ENCODE measurements at regions not wholly inside any gene's neighbourhood (a gene's known extent, or its start where the extent isn't known, plus 50 kb on each side); places are given as distances from the start of the nearest gene placed in this dataset.

GRCh38 chr7:114789871-114790311 is 132.0 kb upstream of the MDFIC start:
- no peak overlapping the region for H3K4me3 ChIP-seq
- no peaks in the 10 kb centered on the region for H3K27me3 ChIP-seq (ENCODE audit: control insufficient read depth in 2 of 2, insufficient read depth in 2 of 2, low read length in 2 of 2)
- BruUV-seq (replicated peaks): no TSS peak
- H3K4me1 ChIP-seq (replicated peaks in 1 of 2; ENCODE audit: control insufficient read depth in 2 of 2, insufficient read depth in 2 of 2, low read length in 2 of 2): no peaks in the 10 kb centered on the region
- H3K79me2 ChIP-seq (ENCODE audit: control insufficient read depth, insufficient read depth, low read length): no peaks in the 10 kb centered on the region
- ChIA-PET CTCF (ENCODE audit: low intra/inter-chr PET ratio) (no interaction called here), POLR2A (no interaction called here)
- in situ Hi-C loops (cut with MboI) (no loop called here), intact Hi-C loops (cut with micrococcal nuclease) (no loop called here)
- H3K27ac ChIP-seq (ENCODE audit: extremely low read depth, low read depth, low read length): no peak overlapping the region
- H2AFZ ChIP-seq (ENCODE audit: low read depth, low read length): no peak overlapping the region
- no peak overlapping the region for H3K9ac ChIP-seq (ENCODE audit: insufficient read depth in 1 of 2, low read depth in 2 of 2, low read length in 2 of 2)
- DNase-seq (ENCODE audit: extremely low read depth in 1 of 4, low spot score in 3 of 4): no peak
- no peak for ATAC-seq
- no peaks in the 10 kb centered on the region for H3K9me1 ChIP-seq (ENCODE audit: control insufficient read depth, insufficient read depth, low read length)
- no peaks in the 10 kb centered on the region; the same call in none of the 2 replicates for H3K9me3 ChIP-seq (replicated peaks; ENCODE audit: control insufficient read depth, insufficient read depth, low read depth, low read length)
- no peaks in the 10 kb centered on the region for H3K36me3 ChIP-seq (ENCODE audit: control insufficient read depth, insufficient read depth, low read length)
- H3K4me2 ChIP-seq (ENCODE audit: insufficient read depth, low read length): no peak overlapping the region
- 2% methylated on average over 3 of the region's 3 CpGs for whole genome bisulfite sequencing (ENCODE audit: insufficient coverage, low coverage, missing lambda C conversion rate)
- no peaks in the 10 kb centered on the region for H4K20me1 ChIP-seq (replicated peaks; ENCODE audit: control insufficient read depth, insufficient read depth, low read length)
- no peak for FAIRE-seq
- TF ChIP-seq NFYB (IDR thresholded peaks at IDR 0.05; ENCODE audit: extremely low read depth, insufficient read length) (no peak), HDAC3 (IDR thresholded peaks at IDR 0.05; ENCODE audit: borderline replicate concordance, partially characterized antibody) (no peak), RBM17 (IDR thresholded peaks at IDR 0.05; ENCODE audit: borderline replicate concordance, low read depth, low read length) (no peak), XRCC5 (IDR thresholded peaks at IDR 0.05; ENCODE audit: low read depth, low read length) (no peak), CEBPG (CRISPR knock-in tag; IDR thresholded peaks at IDR 0.05) (no peak), CEBPG (tag; conservative IDR thresholded peaks at IDR 0.05 in 1 of 2, IDR thresholded peaks at IDR 0.05 in 1 of 2) (no peak), MNT (conservative IDR thresholded peaks at IDR 0.05) (no peak)
- TF ChIP-seq, protein P1, sequence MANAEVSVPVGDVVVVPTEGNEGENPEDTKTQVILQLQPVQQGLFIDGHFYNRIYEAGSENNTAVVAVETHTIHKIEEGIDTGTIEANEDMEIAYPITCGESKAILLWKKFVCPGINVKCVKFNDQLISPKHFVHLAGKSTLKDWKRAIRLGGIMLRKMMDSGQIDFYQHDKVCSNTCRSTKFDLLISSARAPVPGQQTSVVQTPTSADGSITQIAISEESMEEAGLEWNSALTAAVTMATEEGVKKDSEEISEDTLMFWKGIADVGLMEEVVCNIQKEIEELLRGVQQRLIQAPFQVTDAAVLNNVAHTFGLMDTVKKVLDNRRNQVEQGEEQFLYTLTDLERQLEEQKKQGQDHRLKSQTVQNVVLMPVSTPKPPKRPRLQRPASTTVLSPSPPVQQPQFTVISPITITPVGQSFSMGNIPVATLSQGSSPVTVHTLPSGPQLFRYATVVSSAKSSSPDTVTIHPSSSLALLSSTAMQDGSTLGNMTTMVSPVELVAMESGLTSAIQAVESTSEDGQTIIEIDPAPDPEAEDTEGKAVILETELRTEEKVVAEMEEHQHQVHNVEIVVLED (CRISPR knock-in tag; IDR thresholded peaks at IDR 0.05): no peak
